ENCODE measurements at regions not wholly inside any gene's neighbourhood (a gene's known extent, or its start where the extent isn't known, plus 50 kb on each side); places are given as distances from the start of the nearest gene placed in this dataset.

DNA sequence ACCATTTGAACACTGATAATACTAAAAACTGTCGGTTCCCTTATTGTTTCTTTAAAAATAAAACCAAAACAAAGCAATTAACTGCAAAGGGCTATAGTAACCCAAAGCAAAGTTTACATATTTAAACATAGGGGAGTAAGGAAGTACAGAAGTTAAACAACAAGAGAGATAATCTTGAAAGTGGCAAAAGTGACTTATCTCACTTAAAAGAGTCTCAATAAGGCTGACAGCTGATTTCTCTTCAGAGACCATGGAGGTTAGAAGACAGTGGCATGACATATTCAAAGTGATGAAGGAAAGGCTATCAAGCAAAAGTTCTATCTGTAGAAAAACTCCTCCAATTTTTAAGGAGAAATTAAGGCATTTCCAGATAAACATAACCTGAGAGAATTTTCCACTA lies 233.5 kb upstream of the HDAC9 start:
- Histone ChIP-seq H4K5ac (ENCODE audit: low read depth, low read length) (no peak overlapping the region), H3K4me3 (ENCODE audit: insufficient read depth, low read depth, low read length) (no peak overlapping the region), H3K36me3 (ENCODE audit: control insufficient read depth, insufficient read depth, low read length) (no peaks in the 10 kb centered on the region), H4K20me1 (ENCODE audit: insufficient read depth, low read length) (no peaks in the 10 kb centered on the region), H3K9ac (ENCODE audit: low read depth, low read length) (no peak overlapping the region), H3K56ac (ENCODE audit: extremely low read depth, insufficient read depth, low read length) (no peak overlapping the region), H2AK5ac (ENCODE audit: low read depth, low read length) (no peak overlapping the region), H2BK120ac (ENCODE audit: low read depth, low read length) (no peak overlapping the region), H3K27ac (ENCODE audit: insufficient read depth, low read length) (no peak overlapping the region), H3K4me2 (ENCODE audit: low read depth, low read length) (no peak overlapping the region), H4K91ac (ENCODE audit: insufficient read depth, low read depth, low read length) (no peak overlapping the region), H3K27me3 (ENCODE audit: control insufficient read depth, insufficient read depth, low read length) (no peaks in the 10 kb centered on the region), H2BK20ac (ENCODE audit: low read depth, low read length) (no peak overlapping the region), H3K9me1 (ENCODE audit: insufficient read depth, low read length) (no peaks in the 10 kb centered on the region), H4K8ac (ENCODE audit: low read depth in 2 of 2, low read length in 2 of 2) (no peak overlapping the region), H3K23ac (ENCODE audit: low read depth, low read length) (no peak overlapping the region), H3K9me3 (ENCODE audit: control insufficient read depth, insufficient read depth, low read length) (no peaks in the 10 kb centered on the region), H3K14ac (replicated peaks; ENCODE audit: low read depth, low read length) (no peak overlapping the region), H3K4me1 (ENCODE audit: control insufficient read depth, insufficient read depth, low read length) (no peaks in the 10 kb centered on the region), H2BK5ac (ENCODE audit: low read depth, low read length, poor library complexity, severe bottlenecking) (no peak overlapping the region), H3K4ac (ENCODE audit: low read depth, low read length) (no peak overlapping the region), H2BK15ac (ENCODE audit: low read depth, low read length) (no peak overlapping the region), H3K79me1 (ENCODE audit: low read depth in 1 of 2, low read length in 2 of 2) (no peaks in the 10 kb centered on the region), H3K18ac (ENCODE audit: low read depth, low read length) (no peak overlapping the region), H2AFZ (replicated peaks; ENCODE audit: low read length, poor library complexity) (no peak overlapping the region), H2AK9ac (replicated peaks; ENCODE audit: low read depth, low read length, poor library complexity) (no peak overlapping the region)
- DNase-seq (no peak), ATAC-seq (ENCODE audit: low read depth) (no peak)
- BruUV-seq (replicated peaks): no TSS peak
- POLR2A ChIA-PET (ENCODE audit: unreplicated experiment): no interaction called here
- WGBS, 2 experiments (ENCODE audit: extremely low coverage in 2 of 2, insufficient read length in 1 of 2): no CpG with 5 or more reads among the region's 1 CpG
- CTCF ChIA-PET: no interaction called here
- TF ChIP-seq, protein P1, sequence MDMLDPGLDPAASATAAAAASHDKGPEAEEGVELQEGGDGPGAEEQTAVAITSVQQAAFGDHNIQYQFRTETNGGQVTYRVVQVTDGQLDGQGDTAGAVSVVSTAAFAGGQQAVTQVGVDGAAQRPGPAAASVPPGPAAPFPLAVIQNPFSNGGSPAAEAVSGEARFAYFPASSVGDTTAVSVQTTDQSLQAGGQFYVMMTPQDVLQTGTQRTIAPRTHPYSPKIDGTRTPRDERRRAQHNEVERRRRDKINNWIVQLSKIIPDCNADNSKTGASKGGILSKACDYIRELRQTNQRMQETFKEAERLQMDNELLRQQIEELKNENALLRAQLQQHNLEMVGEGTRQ (IDR thresholded peaks at IDR 0.05; ENCODE audit: low read depth, low read length): no peak
- TF ChIP-seq RFX5 (IDR thresholded peaks at IDR 0.05; ENCODE audit: low read depth, low read length) (no peak), POLR2A (IDR thresholded peaks at IDR 0.05; ENCODE audit: low read depth, low read length) (no peak)
- dilution Hi-C loops (cut with HindIII; ENCODE audit: low sequenced_read_pairs, unreplicated experiment): no loop called here
- in situ Hi-C loops (cut with MboI; ENCODE audit: low sequenced_read_pairs): no loop called here
- intact Hi-C loops (cut with micrococcal nuclease): no loop called here

Data from IMR-90 (cell line).